Ishikawa (cell line): ENCODE measurements at regions not wholly inside any gene's neighbourhood (a gene's known extent, or its start where the extent isn't known, plus 50 kb on each side); places are given as distances from the start of the nearest gene placed in this dataset.

ENCODE experiments used
- EP300 ChIP-seq: IDR thresholded peaks from 2 replicates; pipeline ENCODE4 v1.6.1; 2012; ENCODE audit warnings: borderline replicate concordance
- YY1 ChIP-seq: IDR thresholded peaks from 2 replicates; pipeline ENCODE4 v1.6.1; 2012; ENCODE audit warnings: low read depth
- ZBTB7A ChIP-seq: IDR thresholded peaks from 2 replicates; pipeline ENCODE4 v1.6.1; 2012; ENCODE audit warnings: low read depth

DNA sequence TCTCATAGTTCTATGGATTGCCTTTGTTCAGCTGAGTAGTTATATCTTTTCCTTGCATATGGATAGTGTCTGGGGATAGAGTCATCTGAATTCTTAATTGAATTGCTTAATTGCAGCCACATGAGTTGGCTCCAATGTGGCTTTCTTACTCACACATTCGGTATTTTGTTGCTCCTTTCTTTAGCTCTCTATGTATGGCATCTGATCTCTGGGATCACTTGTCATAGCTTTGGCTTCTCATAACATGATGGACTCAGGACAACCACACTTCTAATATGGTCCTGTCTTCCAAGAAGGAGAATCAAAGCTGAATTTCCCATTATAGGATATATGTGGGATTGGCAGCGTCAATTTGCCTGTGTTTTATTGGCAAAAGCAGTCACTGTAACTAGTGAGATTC is 716.2 kb downstream of the NCAM2 start:
- TF ChIP-seq ZBTB7A (no peak), EP300 (no peak), YY1 (no peak)
